ENCODE measurements at regions not wholly inside any gene's neighbourhood (a gene's known extent, or its start where the extent isn't known, plus 50 kb on each side); places are given as distances from the start of the nearest gene placed in this dataset.

- Histone ChIP-seq H3K4me3 (no peak overlapping the region), H3K27ac (no peak overlapping the region)
- TF ChIP-seq CTCF (IDR thresholded peaks at IDR 0.05): no peak
- DNase-seq (ENCODE audit: low spot score): no peak
Measured at GRCh38 chr9:8106362-8106761, 306.8 kb upstream of the DMAC1 start.

- no peak overlapping the region for H3K4me3 ChIP-seq
- H3K27ac ChIP-seq: no peak overlapping the region
- no peak for DNase-seq (ENCODE audit: low spot score)
- TF ChIP-seq CTCF (IDR thresholded peaks at IDR 0.05): no peak
Measured at GRCh38 chr9:8101607-8102006, 302.0 kb upstream of the DMAC1 start.

- no peak for TF ChIP-seq CTCF (IDR thresholded peaks at IDR 0.05)
- DNase-seq (ENCODE audit: low spot score): no peak
- Histone ChIP-seq H3K4me3 (no peak overlapping the region), H3K27ac (no peak overlapping the region)
Measured at GRCh38 chr9:8096091-8096490, 296.5 kb upstream of the DMAC1 start.

GRCh38 chr9:8095672-8096086, 296.1 kb upstream of the DMAC1 start:
- no peak overlapping the region for H3K27ac ChIP-seq
- DNase-seq (ENCODE audit: low spot score): no peak
- TF ChIP-seq CTCF (IDR thresholded peaks at IDR 0.05): no peak
- H3K4me3 ChIP-seq: no peak overlapping the region

GRCh38 chr9:8088477-8088876, 288.9 kb upstream of the DMAC1 start:
- no peak for TF ChIP-seq CTCF (IDR thresholded peaks at IDR 0.05)
- DNase-seq (ENCODE audit: low spot score): no peak
- no peak overlapping the region for H3K4me3 ChIP-seq
- H3K27ac ChIP-seq: no peak overlapping the region

- Histone ChIP-seq H3K27ac (no peak overlapping the region), H3K4me3 (no peak overlapping the region)
- TF ChIP-seq CTCF (IDR thresholded peaks at IDR 0.05): no peak
- no peak for DNase-seq (ENCODE audit: low spot score)
Measured at GRCh38 chr9:8085986-8086385, 286.4 kb upstream of the DMAC1 start.

GRCh38 chr9:8078641-8079140, 279.1 kb upstream of the DMAC1 start:
- no peak overlapping the region for H3K27ac ChIP-seq

More at GRCh38 chr9:8078641-8079140, 279.1 kb upstream of the DMAC1 start:
- no peak for DNase-seq (ENCODE audit: low spot score)
- TF ChIP-seq CTCF (IDR thresholded peaks at IDR 0.05): no peak
- H3K4me3 ChIP-seq: no peak overlapping the region

Measured in coronary artery (tissue), 2 donors.